ENCODE measurements at regions not wholly inside any gene's neighbourhood (a gene's known extent, or its start where the extent isn't known, plus 50 kb on each side); places are given as distances from the start of the nearest gene placed in this dataset.

DNA sequence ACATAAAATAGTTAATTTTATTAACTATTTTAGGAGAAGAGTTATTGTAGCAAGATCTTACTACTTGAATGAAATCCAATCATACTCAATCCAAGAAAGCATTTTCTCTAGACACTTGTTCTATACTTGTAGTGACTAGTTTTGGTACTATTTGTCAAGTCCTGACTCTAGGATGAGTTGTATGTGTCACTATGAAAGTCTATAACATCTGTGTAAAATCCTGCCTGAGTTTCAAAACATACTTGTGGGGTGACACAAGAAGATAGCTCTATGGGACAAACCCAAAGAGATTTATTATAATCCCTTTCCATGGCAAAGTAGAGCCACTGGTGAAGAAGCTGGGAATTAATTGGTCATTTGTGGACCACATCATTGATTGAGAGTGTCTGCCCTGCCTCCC, 1042.2 kb upstream of the ADGRL4 start:
- TF ChIP-seq, protein P1, sequence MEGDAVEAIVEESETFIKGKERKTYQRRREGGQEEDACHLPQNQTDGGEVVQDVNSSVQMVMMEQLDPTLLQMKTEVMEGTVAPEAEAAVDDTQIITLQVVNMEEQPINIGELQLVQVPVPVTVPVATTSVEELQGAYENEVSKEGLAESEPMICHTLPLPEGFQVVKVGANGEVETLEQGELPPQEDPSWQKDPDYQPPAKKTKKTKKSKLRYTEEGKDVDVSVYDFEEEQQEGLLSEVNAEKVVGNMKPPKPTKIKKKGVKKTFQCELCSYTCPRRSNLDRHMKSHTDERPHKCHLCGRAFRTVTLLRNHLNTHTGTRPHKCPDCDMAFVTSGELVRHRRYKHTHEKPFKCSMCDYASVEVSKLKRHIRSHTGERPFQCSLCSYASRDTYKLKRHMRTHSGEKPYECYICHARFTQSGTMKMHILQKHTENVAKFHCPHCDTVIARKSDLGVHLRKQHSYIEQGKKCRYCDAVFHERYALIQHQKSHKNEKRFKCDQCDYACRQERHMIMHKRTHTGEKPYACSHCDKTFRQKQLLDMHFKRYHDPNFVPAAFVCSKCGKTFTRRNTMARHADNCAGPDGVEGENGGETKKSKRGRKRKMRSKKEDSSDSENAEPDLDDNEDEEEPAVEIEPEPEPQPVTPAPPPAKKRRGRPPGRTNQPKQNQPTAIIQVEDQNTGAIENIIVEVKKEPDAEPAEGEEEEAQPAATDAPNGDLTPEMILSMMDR (IDR thresholded peaks at IDR 0.05), result no peak
- TF ChIP-seq ZFX (IDR thresholded peaks at IDR 0.05; ENCODE audit: borderline replicate concordance), result no peak
